ENCODE measurements at regions not wholly inside any gene's neighbourhood (a gene's known extent, or its start where the extent isn't known, plus 50 kb on each side); places are given as distances from the start of the nearest gene placed in this dataset.
A peak's percentile ranks its signal among the peaks of the same experiment; 100 is the strongest.

- H3K27me3 ChIP-seq (ENCODE audit: insufficient read depth, low read length, poor library complexity, severe bottlenecking): no peaks in the 10 kb centered on the region
- H3K9me3 ChIP-seq (ENCODE audit: insufficient read depth, low read depth, low read length): no peaks in the 10 kb centered on the region
- no peaks in the 10 kb centered on the region for H3K4me1 ChIP-seq (ENCODE audit: insufficient read depth, low read length, poor library complexity, severe bottlenecking)
- no peaks in the 10 kb centered on the region for H3F3A ChIP-seq (ENCODE audit: low read depth)
- TF ChIP-seq EZH2phosphoT487 (IDR thresholded peaks at IDR 0.05; ENCODE audit: borderline replicate concordance) (no peak), CTCF (conservative IDR thresholded peaks at IDR 0.05; ENCODE audit: low read length) (peak; percentile 53)
- no peaks in the 10 kb centered on the region for H4K20me1 ChIP-seq (ENCODE audit: insufficient read depth, low read length, poor library complexity, severe bottlenecking)
- H3K9me2 ChIP-seq (replicated peaks; ENCODE audit: low read depth, low read length): no peaks in the 10 kb centered on the region
- no peak overlapping the region for H3K4me2 ChIP-seq (ENCODE audit: low read depth, low read length, poor library complexity, severe bottlenecking)
- no peak overlapping the region for H2AFZ ChIP-seq (ENCODE audit: low read length)
- no peaks in the 10 kb centered on the region for H3K79me2 ChIP-seq (ENCODE audit: insufficient read depth, low read length)
- no peak overlapping the region for H3K9ac ChIP-seq (ENCODE audit: low read depth, low read length, poor library complexity, severe bottlenecking)
- no peaks in the 10 kb centered on the region for H3K36me3 ChIP-seq (ENCODE audit: insufficient read depth, low read length)
- no peak overlapping the region for H3K4me3 ChIP-seq (ENCODE audit: low read length, poor library complexity, severe bottlenecking)
Observed at GRCh38 chr3:109224333-109224732, 87.8 kb downstream of the C3orf85 start.

- Histone ChIP-seq H3K4me1 (ENCODE audit: insufficient read depth, low read length, poor library complexity, severe bottlenecking) (no peaks in the 10 kb centered on the region), H3K36me3 (ENCODE audit: insufficient read depth, low read length) (no peaks in the 10 kb centered on the region), H3K9ac (ENCODE audit: low read depth, low read length, poor library complexity, severe bottlenecking) (no peak overlapping the region), H3K9me3 (ENCODE audit: insufficient read depth, low read depth, low read length) (no peaks in the 10 kb centered on the region), H3K9me2 (replicated peaks; ENCODE audit: low read depth, low read length) (no peaks in the 10 kb centered on the region), H3F3A (ENCODE audit: low read depth) (no peaks in the 10 kb centered on the region), H3K4me2 (ENCODE audit: low read depth, low read length, poor library complexity, severe bottlenecking) (no peak overlapping the region), H3K4me3 (ENCODE audit: low read length, poor library complexity, severe bottlenecking) (no peak overlapping the region), H2AFZ (ENCODE audit: low read length) (no peak overlapping the region), H3K27me3 (ENCODE audit: insufficient read depth, low read length, poor library complexity, severe bottlenecking) (no peaks in the 10 kb centered on the region), H4K20me1 (ENCODE audit: insufficient read depth, low read length, poor library complexity, severe bottlenecking) (no peaks in the 10 kb centered on the region), H3K79me2 (ENCODE audit: insufficient read depth, low read length) (no peaks in the 10 kb centered on the region)
- TF ChIP-seq EZH2phosphoT487 (IDR thresholded peaks at IDR 0.05; ENCODE audit: borderline replicate concordance) (no peak), CTCF (conservative IDR thresholded peaks at IDR 0.05; ENCODE audit: low read length) (no peak)
Observed at GRCh38 chr3:109225516-109225915, 89.0 kb downstream of the C3orf85 start.

- no peaks in the 10 kb centered on the region for H3K27me3 ChIP-seq (ENCODE audit: insufficient read depth, low read length, poor library complexity, severe bottlenecking)
- no peak for TF ChIP-seq CTCF (conservative IDR thresholded peaks at IDR 0.05; ENCODE audit: low read length)
- TF ChIP-seq EZH2phosphoT487 (IDR thresholded peaks at IDR 0.05; ENCODE audit: borderline replicate concordance): no peak
- no peak overlapping the region for H2AFZ ChIP-seq (ENCODE audit: low read length)
- no peaks in the 10 kb centered on the region for H4K20me1 ChIP-seq (ENCODE audit: insufficient read depth, low read length, poor library complexity, severe bottlenecking)
- H3K4me3 ChIP-seq (ENCODE audit: low read length, poor library complexity, severe bottlenecking): no peak overlapping the region
- no peak overlapping the region for H3K4me2 ChIP-seq (ENCODE audit: low read depth, low read length, poor library complexity, severe bottlenecking)
- H3K36me3 ChIP-seq (ENCODE audit: insufficient read depth, low read length): no peaks in the 10 kb centered on the region
- H3F3A ChIP-seq (ENCODE audit: low read depth): no peaks in the 10 kb centered on the region
- peaks cover 2% of the 10 kb centered on the region; the same call in 1 of the 2 replicates for H3K9me3 ChIP-seq (ENCODE audit: insufficient read depth, low read depth, low read length)
- no peaks in the 10 kb centered on the region for H3K9me2 ChIP-seq (replicated peaks; ENCODE audit: low read depth, low read length)
- no peak overlapping the region for H3K9ac ChIP-seq (ENCODE audit: low read depth, low read length, poor library complexity, severe bottlenecking)
- H3K4me1 ChIP-seq (ENCODE audit: insufficient read depth, low read length, poor library complexity, severe bottlenecking): no peaks in the 10 kb centered on the region
- no peaks in the 10 kb centered on the region for H3K79me2 ChIP-seq (ENCODE audit: insufficient read depth, low read length)
Observed at GRCh38 chr3:109228391-109229080, 87.8 kb downstream of the DPPA2 start.
